ENCODE measurements at regions not wholly inside any gene's neighbourhood (a gene's known extent, or its start where the extent isn't known, plus 50 kb on each side); places are given as distances from the start of the nearest gene placed in this dataset.

DNA sequence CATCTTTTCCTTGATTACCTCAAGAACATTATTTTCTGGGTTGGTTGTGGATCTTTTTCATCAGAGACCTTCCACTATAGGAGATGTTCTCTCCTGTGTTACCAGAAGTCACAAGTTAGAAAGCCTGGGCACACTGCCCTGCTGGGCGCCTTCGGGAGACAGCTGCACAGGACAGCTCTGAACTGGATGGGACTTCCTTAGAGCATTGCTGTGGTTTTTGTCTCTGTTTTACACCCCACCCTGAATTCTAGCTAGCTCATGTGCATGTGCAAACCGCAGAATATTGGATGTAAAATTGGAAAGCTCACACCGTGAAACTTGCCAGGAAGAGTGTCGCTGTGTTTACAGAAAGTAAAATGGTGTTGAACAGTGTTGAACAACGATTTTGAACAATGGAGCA lies 54.4 kb upstream of the SEC61G start:
- no peaks in the 10 kb centered on the region for H3K79me1 ChIP-seq (ENCODE audit: low read length)
- no peak overlapping the region for H4K91ac ChIP-seq (ENCODE audit: low read depth, low read length)

DNA sequence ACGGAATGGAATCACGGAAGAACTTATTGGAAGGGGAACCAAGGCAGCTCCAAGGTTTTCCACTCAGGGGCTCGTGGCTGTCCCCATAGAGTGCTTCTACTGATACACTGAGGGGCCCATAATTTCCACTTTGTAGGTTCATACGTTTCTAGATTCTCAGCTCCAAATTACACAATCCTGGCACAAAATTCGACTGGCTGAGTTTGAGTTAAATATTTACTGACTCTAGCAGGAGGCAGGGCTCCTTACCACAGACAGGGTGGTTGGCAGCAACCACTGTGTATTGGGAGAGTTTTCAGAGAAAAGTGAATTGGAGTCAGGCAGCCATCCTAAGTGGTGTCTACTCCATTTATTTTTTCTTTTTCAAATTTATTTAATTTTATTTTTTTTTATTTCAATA lies 55.4 kb upstream of the SEC61G start:
- no peaks in the 10 kb centered on the region for H3K79me1 ChIP-seq (ENCODE audit: low read length)
- no peak overlapping the region for H3K14ac ChIP-seq (ENCODE audit: low read length)
- H3K9me3 ChIP-seq (ENCODE audit: insufficient read depth, low read depth, low read length): no peaks in the 10 kb centered on the region
- H2AFZ ChIP-seq (ENCODE audit: insufficient read depth, low read length, poor library complexity): no peak overlapping the region
- H3K18ac ChIP-seq (ENCODE audit: low read length): no peak overlapping the region
- WGBS (ENCODE audit: extremely low coverage, insufficient coverage, insufficient read length): no CpG with 5 or more reads among the region's 5 CpGs
- no peak overlapping the region for H3K9ac ChIP-seq (ENCODE audit: low read length)
- no peaks in the 10 kb centered on the region for H3K79me2 ChIP-seq (ENCODE audit: control insufficient read depth, insufficient read depth, low read length, poor library complexity)
- H4K91ac ChIP-seq (ENCODE audit: low read depth, low read length): no peak overlapping the region
- H2BK12ac ChIP-seq (ENCODE audit: low read length): no peak overlapping the region
- H4K12ac ChIP-seq (ENCODE audit: low read depth, low read length): no peak overlapping the region
- H3K36me3 ChIP-seq (ENCODE audit: control insufficient read depth in 1 of 2, insufficient read depth in 2 of 2, low read length in 2 of 2): no peaks in the 10 kb centered on the region
- no peaks in the 10 kb centered on the region for H3K27me3 ChIP-seq (ENCODE audit: insufficient read depth, low read length)
- H3K4me2 ChIP-seq (ENCODE audit: low read length): no peak overlapping the region
- no peak overlapping the region for H3K23ac ChIP-seq (ENCODE audit: low read length)
- H2BK5ac ChIP-seq (ENCODE audit: low read depth, low read length, poor library complexity): no peak overlapping the region
- no peak overlapping the region for H2BK120ac ChIP-seq (ENCODE audit: insufficient read depth, low read length, poor library complexity)
- H3K27ac ChIP-seq (ENCODE audit: low read depth, low read length): no peak overlapping the region
- no peak for DNase-seq
- H2AK5ac ChIP-seq (ENCODE audit: low read length): no peak overlapping the region
- H3K4me1 ChIP-seq (ENCODE audit: control insufficient read depth in 1 of 2, insufficient read depth in 2 of 2, low read length in 2 of 2): peaks cover 0 to 4% of the 10 kb centered on the region in 2 experiments
- H3K4ac ChIP-seq (ENCODE audit: low read depth, low read length): no peak overlapping the region
- H4K8ac ChIP-seq (ENCODE audit: low read depth, low read length): no peak overlapping the region
- no peak overlapping the region for H3K4me3 ChIP-seq (ENCODE audit: low read depth, low read length)

More for the DNA sequence above, 54.4 kb upstream of the SEC61G start:
- Histone ChIP-seq H3K4me3 (ENCODE audit: low read depth, low read length) (no peak overlapping the region), H3K79me2 (ENCODE audit: control insufficient read depth, insufficient read depth, low read length, poor library complexity) (no peaks in the 10 kb centered on the region), H3K36me3 (ENCODE audit: control insufficient read depth in 1 of 2, insufficient read depth in 2 of 2, low read length in 2 of 2) (no peaks in the 10 kb centered on the region), H4K12ac (ENCODE audit: low read depth, low read length) (no peak overlapping the region), H3K14ac (ENCODE audit: low read length) (no peak overlapping the region), H3K4ac (ENCODE audit: low read depth, low read length) (no peak overlapping the region), H3K23ac (ENCODE audit: low read length) (no peak overlapping the region), H2BK5ac (ENCODE audit: low read depth, low read length, poor library complexity) (no peak overlapping the region), H2AK5ac (ENCODE audit: low read length) (no peak overlapping the region), H3K27ac (ENCODE audit: low read depth, low read length) (no peak overlapping the region), H2BK12ac (ENCODE audit: low read length) (no peak overlapping the region), H3K9ac (ENCODE audit: low read length) (no peak overlapping the region), H4K8ac (ENCODE audit: low read depth, low read length) (no peak overlapping the region), H3K4me1 (ENCODE audit: control insufficient read depth in 1 of 2, insufficient read depth in 2 of 2, low read length in 2 of 2) (peaks cover 0 to 4% of the 10 kb centered on the region in 2 experiments), H3K4me2 (ENCODE audit: low read length) (no peak overlapping the region), H3K27me3 (ENCODE audit: insufficient read depth, low read length) (no peaks in the 10 kb centered on the region), H3K18ac (ENCODE audit: low read length) (no peak overlapping the region), H3K9me3 (ENCODE audit: insufficient read depth, low read depth, low read length) (no peaks in the 10 kb centered on the region), H2AFZ (ENCODE audit: insufficient read depth, low read length, poor library complexity) (no peak overlapping the region), H2BK120ac (ENCODE audit: insufficient read depth, low read length, poor library complexity) (no peak overlapping the region)
- WGBS (ENCODE audit: extremely low coverage, insufficient coverage, insufficient read length): no CpG with 5 or more reads among the region's 6 CpGs
- DNase-seq: no peak

GRCh38 chr7:54817152-54817551 lies 58.1 kb upstream of the SEC61G start:
- no peak overlapping the region for H3K27ac ChIP-seq (ENCODE audit: low read depth, low read length)
- no peak overlapping the region for H3K4me3 ChIP-seq (ENCODE audit: low read depth, low read length)
- no peaks in the 10 kb centered on the region for H3K27me3 ChIP-seq (ENCODE audit: insufficient read depth, low read length)

GRCh38 chr7:54823776-54824175 lies 64.8 kb upstream of the SEC61G start:
- Histone ChIP-seq H3K14ac (ENCODE audit: low read length) (no peak overlapping the region), H3K18ac (ENCODE audit: low read length) (no peak overlapping the region), H3K9ac (ENCODE audit: low read length) (no peak overlapping the region), H2BK12ac (ENCODE audit: low read length) (no peak overlapping the region), H3K4me2 (ENCODE audit: low read length) (no peak overlapping the region), H4K91ac (ENCODE audit: low read depth, low read length) (no peak overlapping the region), H4K12ac (ENCODE audit: low read depth, low read length) (no peak overlapping the region), H2AFZ (ENCODE audit: insufficient read depth, low read length, poor library complexity) (no peak overlapping the region), H3K4me3 (ENCODE audit: low read depth, low read length) (no peak overlapping the region), H3K9me3 (ENCODE audit: insufficient read depth, low read depth, low read length) (no peaks in the 10 kb centered on the region), H2BK120ac (ENCODE audit: insufficient read depth, low read length, poor library complexity) (no peak overlapping the region), H3K79me1 (ENCODE audit: low read length) (no peaks in the 10 kb centered on the region), H2AK5ac (ENCODE audit: low read length) (no peak overlapping the region), H3K4me1 (ENCODE audit: control insufficient read depth in 1 of 2, insufficient read depth in 2 of 2, low read length in 2 of 2) (no peaks in the 10 kb centered on the region), H3K27ac (ENCODE audit: low read depth, low read length) (no peak overlapping the region), H3K36me3 (ENCODE audit: control insufficient read depth in 1 of 2, insufficient read depth in 2 of 2, low read length in 2 of 2) (no peaks in the 10 kb centered on the region), H3K4ac (ENCODE audit: low read depth, low read length) (no peak overlapping the region), H3K27me3 (ENCODE audit: insufficient read depth, low read length) (no peaks in the 10 kb centered on the region), H3K23ac (ENCODE audit: low read length) (no peak overlapping the region), H3K79me2 (ENCODE audit: control insufficient read depth, insufficient read depth, low read length, poor library complexity) (no peaks in the 10 kb centered on the region), H4K8ac (ENCODE audit: low read depth, low read length) (no peak overlapping the region), H2BK5ac (ENCODE audit: low read depth, low read length, poor library complexity) (no peak overlapping the region)
- WGBS (ENCODE audit: extremely low coverage, insufficient coverage, insufficient read length): no CpG with 5 or more reads among the region's 5 CpGs
- no peak for DNase-seq

More at GRCh38 chr7:54817152-54817551, 58.1 kb upstream of the SEC61G start:
- Histone ChIP-seq H4K12ac (ENCODE audit: low read depth, low read length) (no peak overlapping the region), H3K23ac (ENCODE audit: low read length) (no peak overlapping the region), H3K9ac (ENCODE audit: low read length) (no peak overlapping the region), H3K79me2 (ENCODE audit: control insufficient read depth, insufficient read depth, low read length, poor library complexity) (no peaks in the 10 kb centered on the region), H3K79me1 (ENCODE audit: low read length) (no peaks in the 10 kb centered on the region), H3K4me2 (ENCODE audit: low read length) (no peak overlapping the region), H3K18ac (ENCODE audit: low read length) (no peak overlapping the region), H3K4ac (ENCODE audit: low read depth, low read length) (no peak overlapping the region), H4K91ac (ENCODE audit: low read depth, low read length) (no peak overlapping the region), H2AFZ (ENCODE audit: insufficient read depth, low read length, poor library complexity) (no peak overlapping the region), H3K9me3 (ENCODE audit: insufficient read depth, low read depth, low read length) (no peaks in the 10 kb centered on the region), H2BK5ac (ENCODE audit: low read depth, low read length, poor library complexity) (no peak overlapping the region), H3K36me3 (ENCODE audit: control insufficient read depth in 1 of 2, insufficient read depth in 2 of 2, low read length in 2 of 2) (no peaks in the 10 kb centered on the region), H2BK120ac (ENCODE audit: insufficient read depth, low read length, poor library complexity) (no peak overlapping the region), H2AK5ac (ENCODE audit: low read length) (no peak overlapping the region), H3K4me1 (ENCODE audit: control insufficient read depth in 1 of 2, insufficient read depth in 2 of 2, low read length in 2 of 2) (peaks cover 0 to 4% of the 10 kb centered on the region in 2 experiments), H4K8ac (ENCODE audit: low read depth, low read length) (no peak overlapping the region), H3K14ac (ENCODE audit: low read length) (no peak overlapping the region), H2BK12ac (ENCODE audit: low read length) (no peak overlapping the region)
- DNase-seq: no peak
- no CpG with 5 or more reads among the region's 5 CpGs for WGBS (ENCODE audit: extremely low coverage, insufficient coverage, insufficient read length)
